Fibroblast of lung (primary cell): ENCODE measurements at regions not wholly inside any gene's neighbourhood (a gene's known extent, or its start where the extent isn't known, plus 50 kb on each side); places are given as distances from the start of the nearest gene placed in this dataset.

Source experiments
- DNase-seq, 2 donors: peaks; one replicate each; pipeline versions ENCODE4 v3.0.0 to v3.0.0-alpha.2; 2010; ENCODE audit warnings: low read depth in 2 of 2
- H2AFZ ChIP-seq: 2 replicates; pipeline ENCODE4 v1.5.1; 2012; ENCODE audit warnings: low read length, control low read depth, inconsistent platforms
- H3K27ac ChIP-seq: 2 replicates; pipeline ENCODE4 v1.5.1; 2011; ENCODE audit warnings: low read length, control low read depth; ENCODE audit not compliant: insufficient read depth
- H3K27me3 ChIP-seq: 2 replicates; pipeline ENCODE4 v1.5.1; 2011; ENCODE audit warnings: mild to moderate bottlenecking, low read length; ENCODE audit not compliant: control insufficient read depth, insufficient read depth
- H3K36me3 ChIP-seq: 2 replicates; pipeline ENCODE4 v1.5.1; 2011; ENCODE audit warnings: low read length; ENCODE audit not compliant: control insufficient read depth, insufficient read depth
- H3K4me1 ChIP-seq: 2 replicates; pipeline ENCODE4 v1.5.1; 2011; ENCODE audit warnings: low read length; ENCODE audit not compliant: control insufficient read depth, insufficient read depth; ENCODE audit errors: extremely low read depth
- H3K4me2 ChIP-seq: 2 replicates; pipeline ENCODE4 v1.5.1; 2011; ENCODE audit warnings: low read length, control low read depth; ENCODE audit not compliant: insufficient read depth; ENCODE audit errors: extremely low read depth
- H3K4me3 ChIP-seq, 4 experiments: fragments of 200-600 bp in 1 of 4; sonication (generic) in 1 of 4; replicated peaks in 1 of 4; 2 replicates each; pipeline ENCODE4 v1.5.1; 2011 to 2016; ENCODE audit warnings: low read length in 4 of 4, low read depth in 3 of 4, mild to moderate bottlenecking in 3 of 4, control low read depth in 2 of 4, inconsistent platforms in 1 of 4, mixed read lengths in 1 of 4; ENCODE audit not compliant: insufficient read depth in 1 of 4; ENCODE audit errors: control extremely low read depth in 1 of 4
- H3K79me2 ChIP-seq: 2 replicates; pipeline ENCODE4 v1.5.1; 2012; ENCODE audit warnings: mild to moderate bottlenecking, low read length, inconsistent platforms; ENCODE audit not compliant: control insufficient read depth, insufficient read depth
- H3K9ac ChIP-seq: 2 replicates; pipeline ENCODE4 v1.5.1; 2011; ENCODE audit warnings: mild to moderate bottlenecking, low read length, control low read depth; ENCODE audit not compliant: insufficient read depth
- H3K9me3 ChIP-seq: 2 replicates; pipeline ENCODE4 v1.5.1; 2012; ENCODE audit warnings: low read depth, low read length; ENCODE audit not compliant: control insufficient read depth, insufficient read depth
- H4K20me1 ChIP-seq: 2 replicates; pipeline ENCODE4 v1.5.1; 2011; ENCODE audit warnings: low read length; ENCODE audit not compliant: control insufficient read depth, insufficient read depth; ENCODE audit errors: extremely low read depth
- CTCF ChIP-seq, 2 donors: IDR thresholded peaks in 1 of 2; conservative IDR thresholded peaks in 1 of 2; 1 replicate in 1 of 2; 2 replicates in 1 of 2; pipeline ENCODE4 v1.5.1; 2011 to 2012; ENCODE audit warnings: low read length in 2 of 2, control low read depth in 1 of 2, inconsistent platforms in 1 of 2, low read depth in 1 of 2, mild to moderate bottlenecking in 1 of 2
- EZH2 ChIP-seq: IDR thresholded peaks from 2 replicates; pipeline ENCODE4 v1.5.1; 2012; ENCODE audit warnings: low read length, control low read depth, mild to moderate bottlenecking; ENCODE audit errors: missing control alignments

DNA sequence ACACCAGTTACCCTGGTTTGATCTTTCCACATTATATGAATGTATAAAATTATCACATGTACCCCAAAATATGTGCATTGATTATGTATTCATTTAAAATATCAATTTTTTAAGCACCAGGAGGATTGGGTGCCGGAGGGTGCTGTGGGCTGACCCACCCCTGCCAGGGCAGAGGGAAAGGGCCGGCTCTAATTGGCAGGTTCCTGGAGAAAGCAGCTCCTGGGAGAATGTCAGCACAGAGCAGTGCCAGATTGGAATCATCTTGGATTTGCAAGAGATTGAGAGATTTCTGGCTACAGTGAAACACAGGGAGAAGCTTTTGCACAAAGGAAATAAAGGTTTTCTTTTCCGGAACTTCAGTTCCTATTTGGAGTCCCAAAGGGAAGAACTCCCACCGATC is 264.4 kb upstream of the TCERG1L start:
- no peaks in the 10 kb centered on the region for H3K36me3 ChIP-seq
- TF ChIP-seq CTCF (conservative IDR thresholded peaks at IDR 0.05 in 1 of 2, IDR thresholded peaks at IDR 0.05 in 1 of 2; ENCODE audit: low read depth in 1 of 2, low read length in 2 of 2), result no peak
- H3K27ac ChIP-seq, result no peak overlapping the region
- H4K20me1 ChIP-seq, result no peaks in the 10 kb centered on the region
- no peaks in the 10 kb centered on the region for H3K9me3 ChIP-seq
- no peak overlapping the region for H3K4me3 ChIP-seq
- no peak overlapping the region for H3K9ac ChIP-seq
- H3K4me2 ChIP-seq, result no peak overlapping the region
- DNase-seq, result no peak
- no peak overlapping the region for H2AFZ ChIP-seq
- no peaks in the 10 kb centered on the region for H3K4me1 ChIP-seq
- H3K79me2 ChIP-seq, result no peaks in the 10 kb centered on the region
- H3K27me3 ChIP-seq, result no peaks in the 10 kb centered on the region

- H3K9ac ChIP-seq, result no peak overlapping the region
- TF ChIP-seq EZH2 (no peak), CTCF (conservative IDR thresholded peaks at IDR 0.05 in 1 of 2, IDR thresholded peaks at IDR 0.05 in 1 of 2; ENCODE audit: low read depth in 1 of 2, low read length in 2 of 2) (no peak)
- H3K27ac ChIP-seq, result no peak overlapping the region
- no peaks in the 10 kb centered on the region for H4K20me1 ChIP-seq
- H3K4me3 ChIP-seq, result no peak overlapping the region
- no peak overlapping the region for H3K4me2 ChIP-seq
- no peak for DNase-seq
- H3K79me2 ChIP-seq, result no peaks in the 10 kb centered on the region
- no peaks in the 10 kb centered on the region for H3K27me3 ChIP-seq
- H3K36me3 ChIP-seq, result no peaks in the 10 kb centered on the region
- no peaks in the 10 kb centered on the region for H3K9me3 ChIP-seq
- no peak overlapping the region for H2AFZ ChIP-seq
- no peaks in the 10 kb centered on the region for H3K4me1 ChIP-seq
Measured at GRCh38 chr10:131576341-131577177, 265.0 kb upstream of the TCERG1L start.

DNA sequence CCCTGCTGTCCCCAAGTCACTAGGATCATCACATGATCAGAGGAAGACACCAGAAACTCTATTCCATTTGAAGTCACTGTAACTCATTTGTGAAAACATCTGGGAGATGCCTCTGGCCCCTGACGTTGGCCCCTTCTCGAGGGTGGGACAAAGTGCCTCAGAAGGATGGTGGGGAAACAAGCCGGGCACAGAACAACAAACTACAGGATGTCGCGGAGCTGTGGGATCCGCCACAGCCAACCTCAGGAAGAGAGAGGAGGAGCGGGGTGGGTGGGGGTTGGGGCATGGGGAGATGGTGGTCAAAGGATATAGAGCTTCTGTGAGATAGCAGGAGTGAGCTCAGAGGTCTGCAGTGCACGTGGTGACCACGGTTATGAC is 265.6 kb upstream of the TCERG1L start:
- no peak overlapping the region for H3K9ac ChIP-seq
- no peak for TF ChIP-seq CTCF (conservative IDR thresholded peaks at IDR 0.05 in 1 of 2, IDR thresholded peaks at IDR 0.05 in 1 of 2; ENCODE audit: low read depth in 1 of 2, low read length in 2 of 2)
- TF ChIP-seq EZH2, result no peak
- H4K20me1 ChIP-seq, result no peaks in the 10 kb centered on the region
- no peaks in the 10 kb centered on the region for H3K79me2 ChIP-seq
- H3K36me3 ChIP-seq, result no peaks in the 10 kb centered on the region
- H3K27me3 ChIP-seq, result no peaks in the 10 kb centered on the region
- no peaks in the 10 kb centered on the region for H3K4me1 ChIP-seq
- DNase-seq, result no peak
- H3K9me3 ChIP-seq, result no peaks in the 10 kb centered on the region
- H3K4me2 ChIP-seq, result no peak overlapping the region
- H3K27ac ChIP-seq, result no peak overlapping the region
- H3K4me3 ChIP-seq, result no peak overlapping the region
- no peak overlapping the region for H2AFZ ChIP-seq
